Progenitor cell of endocrine pancreas (in vitro differentiated cells): ENCODE measurements at regions not wholly inside any gene's neighbourhood (a gene's known extent, or its start where the extent isn't known, plus 50 kb on each side); places are given as distances from the start of the nearest gene placed in this dataset.
"Not testable (repeated sequence)": the region's sequence is repeated elsewhere in the genome, so short reads cannot be mapped to it uniquely, and the experiment has no call there.

Experiments used
- DNase-seq: peaks from one replicate; pipeline ENCODE4 v3.0.0; 2021; ENCODE audit warnings: low spot score; ENCODE audit not compliant: unreplicated experiment
- H3K27ac Mint-ChIP-seq: 2 replicates; pipeline ENCODE4 v1.8.0; 2021; ENCODE audit warnings: mild to moderate bottlenecking, moderate library complexity, mixed read lengths
- H3K27me3 Mint-ChIP-seq: 2 replicates; pipeline ENCODE4 v1.8.0; 2021; ENCODE audit warnings: mixed read lengths
- H3K36me3 Mint-ChIP-seq: 2 replicates; pipeline ENCODE4 v1.8.0; 2022; ENCODE audit warnings: mixed read lengths; ENCODE audit not compliant: insufficient read depth
- H3K4me1 Mint-ChIP-seq: 2 replicates; pipeline ENCODE4 v1.8.0; 2021; ENCODE audit warnings: low read depth, mixed read lengths
- H3K4me3 Mint-ChIP-seq: 2 replicates; pipeline ENCODE4 v1.8.0; 2021; ENCODE audit warnings: low read depth, mild to moderate bottlenecking, moderate library complexity, mixed read lengths
- H3K9me3 Mint-ChIP-seq: 2 replicates; pipeline ENCODE4 v1.8.0; 2021; ENCODE audit warnings: low read depth, mixed read lengths
- TF ChIP-seq, protein P1 (sequence below): fragments of 200-600 bp; sonication (generic); IDR thresholded peaks from one replicate; pipeline ENCODE4 v1.5.0; 2021; ENCODE audit warnings: antibody characterized with exemption, mild to moderate bottlenecking; ENCODE audit not compliant: unreplicated experiment

DNA sequence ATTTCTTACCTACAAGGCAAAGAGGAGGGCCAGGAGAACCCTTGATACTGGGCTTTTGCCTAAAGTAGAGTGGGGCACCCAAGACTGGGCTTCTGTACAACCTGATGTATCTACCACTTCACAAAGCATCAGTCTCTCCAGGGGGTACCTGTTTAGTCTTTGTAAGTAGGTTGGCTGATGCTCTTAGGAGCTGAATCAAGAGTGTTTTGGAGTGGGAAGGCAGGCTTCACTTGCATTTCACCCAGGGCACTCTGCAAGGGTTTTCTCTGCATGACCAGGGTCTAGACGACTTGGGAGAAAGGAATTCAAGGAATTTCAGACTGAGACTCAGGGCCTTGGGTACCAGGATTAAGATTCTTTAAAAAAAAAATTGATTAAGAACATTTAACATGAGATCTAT lies 361.5 kb downstream of the RFC3 start:
- H3K27ac Mint-ChIP-seq, result no peak overlapping the region
- H3K9me3 Mint-ChIP-seq, result no peaks in the 10 kb centered on the region
- no peak for DNase-seq
- H3K4me3 Mint-ChIP-seq, result no peak overlapping the region
- TF ChIP-seq, protein P1, sequence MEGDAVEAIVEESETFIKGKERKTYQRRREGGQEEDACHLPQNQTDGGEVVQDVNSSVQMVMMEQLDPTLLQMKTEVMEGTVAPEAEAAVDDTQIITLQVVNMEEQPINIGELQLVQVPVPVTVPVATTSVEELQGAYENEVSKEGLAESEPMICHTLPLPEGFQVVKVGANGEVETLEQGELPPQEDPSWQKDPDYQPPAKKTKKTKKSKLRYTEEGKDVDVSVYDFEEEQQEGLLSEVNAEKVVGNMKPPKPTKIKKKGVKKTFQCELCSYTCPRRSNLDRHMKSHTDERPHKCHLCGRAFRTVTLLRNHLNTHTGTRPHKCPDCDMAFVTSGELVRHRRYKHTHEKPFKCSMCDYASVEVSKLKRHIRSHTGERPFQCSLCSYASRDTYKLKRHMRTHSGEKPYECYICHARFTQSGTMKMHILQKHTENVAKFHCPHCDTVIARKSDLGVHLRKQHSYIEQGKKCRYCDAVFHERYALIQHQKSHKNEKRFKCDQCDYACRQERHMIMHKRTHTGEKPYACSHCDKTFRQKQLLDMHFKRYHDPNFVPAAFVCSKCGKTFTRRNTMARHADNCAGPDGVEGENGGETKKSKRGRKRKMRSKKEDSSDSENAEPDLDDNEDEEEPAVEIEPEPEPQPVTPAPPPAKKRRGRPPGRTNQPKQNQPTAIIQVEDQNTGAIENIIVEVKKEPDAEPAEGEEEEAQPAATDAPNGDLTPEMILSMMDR, result no peak
- peaks cover 8% of the 10 kb centered on the region for H3K27me3 Mint-ChIP-seq
- H3K4me1 Mint-ChIP-seq, result no peaks in the 10 kb centered on the region
- H3K36me3 Mint-ChIP-seq, result no peaks in the 10 kb centered on the region

DNA sequence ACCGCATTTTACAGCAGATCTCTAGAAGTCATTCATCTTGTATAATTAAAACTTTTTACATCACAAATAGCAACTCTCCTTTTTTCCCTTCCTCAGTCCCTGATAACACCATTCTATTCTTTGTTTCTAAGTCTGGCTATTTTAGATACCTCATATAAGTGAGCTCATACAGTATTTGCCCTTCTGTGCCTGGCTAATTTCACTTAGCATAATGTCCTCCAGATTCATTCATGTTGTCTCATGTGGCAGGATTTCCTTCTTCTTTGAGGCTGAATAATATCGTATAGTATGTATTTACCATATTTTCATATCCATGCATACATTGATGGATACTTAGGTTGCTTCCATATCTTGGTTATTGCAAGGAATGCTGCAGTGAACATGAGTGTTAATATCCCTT lies 362.0 kb downstream of the RFC3 start:
- Mint-ChIP-seq H3K4me3 (no peak overlapping the region), H3K36me3 (no peaks in the 10 kb centered on the region), H3K9me3 (no peaks in the 10 kb centered on the region), H3K27me3 (peaks cover 8% of the 10 kb centered on the region), H3K4me1 (no peaks in the 10 kb centered on the region), H3K27ac (no peak overlapping the region)
- TF ChIP-seq, protein P1, result no peak
- DNase-seq, result no peak

DNA sequence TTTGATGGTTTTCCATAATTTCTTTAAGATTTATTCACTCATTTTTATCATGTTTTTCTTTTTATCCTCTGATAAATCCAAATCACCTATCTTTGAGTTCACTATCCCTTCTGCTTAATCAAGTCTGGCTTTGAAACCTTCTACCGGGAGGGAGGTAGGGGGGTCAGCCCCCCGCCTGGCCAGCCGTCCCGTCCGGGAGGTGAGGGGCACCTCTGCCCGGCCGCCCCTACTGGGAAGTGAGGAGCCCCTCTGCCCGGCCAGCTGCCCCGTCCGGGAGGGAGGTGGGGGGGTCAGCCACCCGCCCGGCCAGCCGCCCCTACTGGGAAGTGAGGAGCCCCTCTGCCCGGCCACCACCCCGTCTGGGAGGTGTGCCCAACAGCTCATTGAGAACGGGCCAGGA lies 363.3 kb downstream of the RFC3 start:
- DNase-seq, H3K27ac Mint-ChIP-seq, H3K4me3 Mint-ChIP-seq, H3K36me3 Mint-ChIP-seq, H3K27me3 Mint-ChIP-seq, H3K9me3 Mint-ChIP-seq, H3K4me1 Mint-ChIP-seq: not testable (repeated sequence)

DNA sequence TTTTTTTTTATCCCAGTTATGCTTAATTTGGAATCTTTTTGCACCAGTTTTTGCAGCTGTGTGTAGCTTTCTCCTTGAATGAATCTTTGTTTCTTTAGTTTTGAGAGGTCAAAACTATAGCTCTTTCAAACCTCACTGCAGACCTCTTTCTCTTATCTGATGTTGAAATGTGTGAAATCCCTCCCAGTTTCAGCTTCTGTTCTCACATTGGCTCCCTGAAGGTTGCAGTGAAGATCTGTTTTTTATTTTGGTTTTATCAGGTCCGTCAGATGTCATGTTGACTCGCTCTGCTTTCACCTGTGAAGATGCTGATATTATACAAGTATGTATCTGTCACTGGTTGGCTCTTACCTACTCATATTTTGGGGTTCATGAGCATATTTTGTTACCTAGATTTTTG lies 372.0 kb downstream of the RFC3 start:
- Mint-ChIP-seq H3K27me3 (no peaks in the 10 kb centered on the region), H3K4me1 (no peaks in the 10 kb centered on the region), H3K27ac (no peak overlapping the region), H3K4me3 (no peak overlapping the region), H3K9me3 (peaks cover 23% of the 10 kb centered on the region), H3K36me3 (no peaks in the 10 kb centered on the region)
- TF ChIP-seq, protein P1, result no peak
- DNase-seq, result no peak

DNA sequence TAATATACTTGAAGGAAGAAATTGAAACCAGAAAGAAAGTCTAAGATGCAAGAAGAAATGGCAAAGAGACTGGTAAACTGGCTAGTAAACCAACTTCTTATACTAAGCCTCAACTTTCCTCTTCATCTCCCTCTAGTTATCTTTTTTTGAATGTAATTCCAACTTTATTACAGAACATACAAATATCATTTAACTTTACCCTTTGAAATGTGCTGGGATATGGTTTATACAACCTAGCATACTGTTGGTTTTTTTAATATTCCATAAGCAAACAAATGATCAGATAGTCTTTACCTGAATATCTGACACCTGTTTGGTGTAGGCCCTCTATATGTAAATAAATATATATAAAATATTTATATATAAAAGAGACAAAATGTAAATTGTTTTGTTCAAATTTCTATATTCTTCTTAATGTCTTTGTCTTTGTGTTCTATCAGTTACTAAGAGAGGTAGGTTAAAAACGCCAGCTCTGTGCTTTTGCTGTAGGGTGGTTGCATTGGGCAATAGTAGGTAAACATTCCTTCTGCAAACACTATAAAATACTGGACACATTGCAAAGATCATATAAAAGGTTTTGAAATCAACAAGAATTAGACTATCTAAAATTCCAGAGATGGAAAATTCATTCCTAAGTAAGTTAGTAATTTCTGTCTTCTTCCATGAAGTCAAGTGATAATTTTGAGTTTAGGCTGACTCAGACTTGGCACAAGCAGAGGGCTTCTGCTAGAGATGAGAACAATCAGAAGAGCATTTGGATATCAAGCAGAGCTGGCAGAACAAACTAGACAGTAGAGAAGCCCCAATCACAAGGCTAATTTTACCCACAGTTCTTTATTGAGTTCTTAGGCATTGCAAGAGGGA lies 383.3 kb downstream of the RFC3 start:
- Mint-ChIP-seq H3K27me3 (no peaks in the 10 kb centered on the region), H3K4me1 (no peaks in the 10 kb centered on the region), H3K4me3 (no peak overlapping the region), H3K27ac (no peak overlapping the region), H3K9me3 (peaks cover 12% of the 10 kb centered on the region), H3K36me3 (no peaks in the 10 kb centered on the region)
- DNase-seq, result no peak
- TF ChIP-seq, protein P1, result no peak

DNA sequence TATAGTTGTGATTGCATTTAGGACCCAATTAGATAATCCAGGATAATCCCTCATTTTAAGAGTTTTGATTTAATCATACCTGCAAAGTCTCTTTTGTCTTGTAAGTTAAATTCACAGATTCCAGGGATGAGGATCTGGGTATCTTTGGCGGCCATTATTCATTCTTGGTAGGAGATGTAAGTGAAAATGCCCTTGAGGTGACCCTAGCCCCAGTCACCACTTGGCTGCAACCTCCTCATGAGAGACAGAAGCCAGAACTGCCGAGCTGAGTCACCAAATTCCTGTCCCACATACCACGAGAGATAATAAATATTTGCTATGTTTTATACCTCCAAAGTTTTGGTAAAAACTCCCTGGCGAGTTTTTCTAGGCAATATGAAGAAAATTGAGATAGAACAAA lies 389.4 kb downstream of the RFC3 start:
- TF ChIP-seq, protein P1, result no peak
- peaks cover 1% of the 10 kb centered on the region for H3K4me1 Mint-ChIP-seq
- H3K36me3 Mint-ChIP-seq, result no peaks in the 10 kb centered on the region
- H3K9me3 Mint-ChIP-seq, result no peaks in the 10 kb centered on the region
- no peak overlapping the region for H3K4me3 Mint-ChIP-seq
- no peaks in the 10 kb centered on the region for H3K27me3 Mint-ChIP-seq
- DNase-seq, result no peak
- no peak overlapping the region for H3K27ac Mint-ChIP-seq
